PFSK-1 (cell line): ENCODE measurements at regions not wholly inside any gene's neighbourhood (a gene's known extent, or its start where the extent isn't known, plus 50 kb on each side); places are given as distances from the start of the nearest gene placed in this dataset.

Experiments
- POLR2AphosphoS5 ChIP-seq: IDR thresholded peaks from 2 replicates; pipeline ENCODE4 v1.6.1; 2012; ENCODE audit warnings: low read depth, mild to moderate bottlenecking, control low read depth, low read length, moderate library complexity
- REST ChIP-seq, 2 experiments: IDR thresholded peaks; 2 replicates each; pipeline versions ENCODE4 v1.6.1 to v1.8.0; 2011 to 2012; ENCODE audit warnings: low read depth in 2 of 2, low read length in 2 of 2, control low read depth in 1 of 2, inconsistent platforms in 1 of 2, mild to moderate bottlenecking in 1 of 2, moderate library complexity in 1 of 2; ENCODE audit not compliant: insufficient read depth in 1 of 2
- SIN3A ChIP-seq: IDR thresholded peaks from 2 replicates; pipeline ENCODE4 v1.6.1; 2012; ENCODE audit warnings: mild to moderate bottlenecking, low read length, moderate library complexity, borderline replicate concordance; ENCODE audit not compliant: insufficient read depth
- TAF1 ChIP-seq: IDR thresholded peaks from 2 replicates; pipeline ENCODE4 v1.6.1; 2012; ENCODE audit warnings: low read length, control low read depth, borderline replicate concordance; ENCODE audit not compliant: insufficient read depth

- TF ChIP-seq TAF1 (no peak), POLR2AphosphoS5 (no peak), REST (IDR thresholded peaks at IDR 0.05; ENCODE audit: insufficient read depth in 1 of 2, low read depth in 2 of 2, low read length in 2 of 2) (no peak), SIN3A (no peak)
Observed at GRCh38 chr1:204797401-204797800, 73.3 kb upstream of the NFASC start.
